Activated T-helper 17 cell treated with anti-CD3 and anti-CD28 coated beads, Interleukin-2, amount 50 U/mL, for 72 hours (primary cell): ENCODE measurements at regions not wholly inside any gene's neighbourhood (a gene's known extent, or its start where the extent isn't known, plus 50 kb on each side); places are given as distances from the start of the nearest gene placed in this dataset.
A peak's percentile ranks its signal among the peaks of the same experiment; 100 is the strongest.
"Not testable (repeated sequence)": the region's sequence is repeated elsewhere in the genome, so short reads cannot be mapped to it uniquely, and the experiment has no call there.

Experiments used
- ATAC-seq: fragments of 150-1000 bp; cut with Tn5 transposase; replicated peaks from 2 replicates; pipeline ENCODE4 v1.10.0; 2021; ENCODE audit warnings: mild to moderate bottlenecking, moderate library complexity
- H3K27ac Mint-ChIP-seq: one replicate; pipeline ENCODE4 v1.8.0; 2022; ENCODE audit warnings: mixed read lengths
- H3K27me3 Mint-ChIP-seq: one replicate; pipeline ENCODE4 v1.8.0; 2022; ENCODE audit warnings: mixed read lengths
- H3K36me3 Mint-ChIP-seq: one replicate; pipeline ENCODE4 v1.8.0; 2022; ENCODE audit warnings: low read depth, mild to moderate bottlenecking, mixed read lengths
- H3K4me1 Mint-ChIP-seq: one replicate; pipeline ENCODE4 v1.8.0; 2022; ENCODE audit warnings: mixed read lengths
- H3K4me3 Mint-ChIP-seq: one replicate; pipeline ENCODE4 v1.8.0; 2022; ENCODE audit warnings: mild to moderate bottlenecking, mixed read lengths
- H3K9me3 Mint-ChIP-seq: one replicate; pipeline ENCODE4 v1.8.0; 2022; ENCODE audit warnings: mixed read lengths

GRCh38 chr16:29160171-29160570 lies 175.3 kb downstream of the LAT start:
- H3K4me1 Mint-ChIP-seq, H3K27ac Mint-ChIP-seq, H3K4me3 Mint-ChIP-seq, H3K27me3 Mint-ChIP-seq, H3K9me3 Mint-ChIP-seq, ATAC-seq: not testable (repeated sequence)
- H3K36me3 Mint-ChIP-seq, result peaks cover 31% of the 10 kb centered on the region

- not testable (repeated sequence) for H3K27me3 Mint-ChIP-seq, H3K4me1 Mint-ChIP-seq, H3K4me3 Mint-ChIP-seq, H3K9me3 Mint-ChIP-seq, H3K27ac Mint-ChIP-seq, ATAC-seq
- H3K36me3 Mint-ChIP-seq, result peaks cover 35% of the 10 kb centered on the region
Observed at GRCh38 chr16:29159603-29160002, 174.8 kb downstream of the LAT start.

GRCh38 chr16:29158785-29159184 lies 173.9 kb downstream of the LAT start:
- peaks cover 35% of the 10 kb centered on the region for H3K36me3 Mint-ChIP-seq
- H3K27ac Mint-ChIP-seq, result no peak overlapping the region
- no peaks in the 10 kb centered on the region for H3K9me3 Mint-ChIP-seq
- no peak for ATAC-seq
- no peaks in the 10 kb centered on the region for H3K27me3 Mint-ChIP-seq
- no peak overlapping the region for H3K4me3 Mint-ChIP-seq
- peaks cover 8% of the 10 kb centered on the region for H3K4me1 Mint-ChIP-seq

GRCh38 chr16:29158031-29158784 lies 173.4 kb downstream of the LAT start:
- H3K4me3 Mint-ChIP-seq, result not testable (repeated sequence)
- H3K36me3 Mint-ChIP-seq, result peaks cover 35% of the 10 kb centered on the region

GRCh38 chr16:29157051-29157923 lies 172.4 kb downstream of the LAT start:
- H3K27me3 Mint-ChIP-seq, H3K9me3 Mint-ChIP-seq, H3K4me3 Mint-ChIP-seq, H3K4me1 Mint-ChIP-seq: not testable (repeated sequence)
- peak; percentile 35 for ATAC-seq
- Mint-ChIP-seq H3K27ac (peak overlapping the region; percentile 78), H3K36me3 (peaks cover 35% of the 10 kb centered on the region)

More at GRCh38 chr16:29158031-29158784, 173.4 kb downstream of the LAT start:
- peak overlapping the region; percentile 78 for H3K27ac Mint-ChIP-seq
- H3K9me3 Mint-ChIP-seq, H3K27me3 Mint-ChIP-seq, H3K4me1 Mint-ChIP-seq, ATAC-seq: not testable (repeated sequence)

GRCh38 chr16:29156511-29156910 lies 171.7 kb downstream of the LAT start:
- peaks cover 35% of the 10 kb centered on the region for H3K36me3 Mint-ChIP-seq
- H3K27me3 Mint-ChIP-seq, result no peaks in the 10 kb centered on the region
- peaks cover 9% of the 10 kb centered on the region for H3K4me1 Mint-ChIP-seq
- no peak for ATAC-seq
- H3K4me3 Mint-ChIP-seq, result no peak overlapping the region
- peak overlapping the region; percentile 78 for H3K27ac Mint-ChIP-seq
- H3K9me3 Mint-ChIP-seq, result no peaks in the 10 kb centered on the region

- not testable (repeated sequence) for H3K9me3 Mint-ChIP-seq, H3K27me3 Mint-ChIP-seq, H3K4me3 Mint-ChIP-seq, ATAC-seq, H3K27ac Mint-ChIP-seq, H3K4me1 Mint-ChIP-seq
- peaks cover 30% of the 10 kb centered on the region for H3K36me3 Mint-ChIP-seq
Observed at GRCh38 chr16:29155866-29156200, 171.0 kb downstream of the LAT start.

GRCh38 chr16:29155131-29155865 lies 170.4 kb downstream of the LAT start:
- peak; percentile 18 for ATAC-seq
- H3K27me3 Mint-ChIP-seq, H3K4me3 Mint-ChIP-seq, H3K27ac Mint-ChIP-seq, H3K9me3 Mint-ChIP-seq: not testable (repeated sequence)
- Mint-ChIP-seq H3K4me1 (peaks cover 12% of the 10 kb centered on the region), H3K36me3 (peaks cover 27% of the 10 kb centered on the region)

- peaks cover 18% of the 10 kb centered on the region for H3K4me1 Mint-ChIP-seq
- H3K36me3 Mint-ChIP-seq, result peaks cover 23% of the 10 kb centered on the region
- H3K27ac Mint-ChIP-seq, result no peak overlapping the region
- no peak overlapping the region for H3K4me3 Mint-ChIP-seq
- no peaks in the 10 kb centered on the region for H3K27me3 Mint-ChIP-seq
- no peaks in the 10 kb centered on the region for H3K9me3 Mint-ChIP-seq
- ATAC-seq, result peak; percentile 5
Observed at GRCh38 chr16:29154676-29155121, 169.8 kb downstream of the LAT start.

- H3K4me3 Mint-ChIP-seq, result no peak overlapping the region
- H3K4me1 Mint-ChIP-seq, result peaks cover 24% of the 10 kb centered on the region
- ATAC-seq, result no peak
- peaks cover 23% of the 10 kb centered on the region for H3K36me3 Mint-ChIP-seq
- no peaks in the 10 kb centered on the region for H3K9me3 Mint-ChIP-seq
- H3K27ac Mint-ChIP-seq, result no peak overlapping the region
- H3K27me3 Mint-ChIP-seq, result no peaks in the 10 kb centered on the region
Observed at GRCh38 chr16:29154088-29154487, 169.2 kb downstream of the LAT start.

- H3K36me3 Mint-ChIP-seq, result peaks cover 23% of the 10 kb centered on the region
- not testable (repeated sequence) for H3K9me3 Mint-ChIP-seq, H3K27ac Mint-ChIP-seq, ATAC-seq, H3K4me3 Mint-ChIP-seq, H3K27me3 Mint-ChIP-seq
- peaks cover 25% of the 10 kb centered on the region for H3K4me1 Mint-ChIP-seq
Observed at GRCh38 chr16:29153307-29153706, 168.5 kb downstream of the LAT start.

GRCh38 chr16:29152544-29153031 lies 167.7 kb downstream of the LAT start:
- ATAC-seq, H3K27me3 Mint-ChIP-seq, H3K9me3 Mint-ChIP-seq, H3K4me3 Mint-ChIP-seq, H3K27ac Mint-ChIP-seq: not testable (repeated sequence)
- Mint-ChIP-seq H3K4me1 (peaks cover 29% of the 10 kb centered on the region), H3K36me3 (peaks cover 18% of the 10 kb centered on the region)

GRCh38 chr16:29151317-29151716 lies 166.5 kb downstream of the LAT start:
- no peak for ATAC-seq
- Mint-ChIP-seq H3K36me3 (peaks cover 6% of the 10 kb centered on the region), H3K9me3 (no peaks in the 10 kb centered on the region), H3K4me1 (peaks cover 28% of the 10 kb centered on the region), H3K27ac (no peak overlapping the region), H3K4me3 (no peak overlapping the region), H3K27me3 (no peaks in the 10 kb centered on the region)

GRCh38 chr16:29149912-29150311 lies 165.1 kb downstream of the LAT start:
- not testable (repeated sequence) for H3K36me3 Mint-ChIP-seq, H3K9me3 Mint-ChIP-seq, H3K27me3 Mint-ChIP-seq, ATAC-seq
- Mint-ChIP-seq H3K4me3 (peak overlapping the region; percentile 51), H3K27ac (peak overlapping the region; percentile 61), H3K4me1 (peaks cover 28% of the 10 kb centered on the region)
